ENCODE measurements at regions not wholly inside any gene's neighbourhood (a gene's known extent, or its start where the extent isn't known, plus 50 kb on each side); places are given as distances from the start of the nearest gene placed in this dataset.
"Not testable (repeated sequence)": the region's sequence is repeated elsewhere in the genome, so short reads cannot be mapped to it uniquely, and the experiment has no call there.

DNA sequence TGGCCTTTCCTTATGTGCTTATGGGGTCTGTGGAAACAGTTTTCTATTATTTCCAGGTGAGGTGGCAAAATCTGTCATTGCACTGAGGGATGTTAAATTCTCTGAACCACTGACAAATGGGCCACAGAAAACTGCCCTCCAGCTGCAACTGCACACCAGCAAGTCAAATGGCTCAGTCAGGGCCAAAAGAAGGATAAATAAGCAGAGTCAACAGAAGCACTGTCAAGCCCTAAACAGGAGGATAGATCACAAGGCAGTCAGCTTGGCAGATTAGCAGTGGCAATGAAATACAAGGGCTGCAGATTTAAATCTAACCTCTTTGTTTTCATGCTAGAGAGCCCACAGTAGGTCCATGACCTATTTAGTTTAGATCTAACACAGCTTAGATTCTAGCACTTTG lies 435.6 kb downstream of the ETS1 start:
- no peak for DNase-seq

DNA sequence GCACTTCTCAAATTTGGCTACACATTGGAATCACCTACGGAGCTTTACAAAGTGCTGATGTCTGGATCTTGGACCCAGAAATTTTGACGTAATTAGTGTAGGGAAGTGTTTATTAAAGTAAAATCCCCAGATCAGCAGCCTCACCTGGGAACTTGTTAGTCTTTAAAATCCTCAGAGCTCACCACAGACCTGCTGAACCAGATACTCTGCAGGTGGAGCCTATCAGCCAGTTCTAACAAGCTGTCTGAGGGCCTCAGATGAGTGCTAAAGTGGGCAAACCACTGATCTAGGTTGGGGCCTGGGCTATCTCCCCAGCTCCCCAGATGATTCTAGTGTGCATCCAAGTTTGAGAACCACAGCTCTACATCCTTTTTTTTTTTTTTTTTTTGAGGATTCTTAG lies 436.0 kb downstream of the ETS1 start:
- DNase-seq: no peak

GRCh38 chr11:128148208-128148607 lies 439.1 kb downstream of the ETS1 start:
- DNase-seq: no peak

DNA sequence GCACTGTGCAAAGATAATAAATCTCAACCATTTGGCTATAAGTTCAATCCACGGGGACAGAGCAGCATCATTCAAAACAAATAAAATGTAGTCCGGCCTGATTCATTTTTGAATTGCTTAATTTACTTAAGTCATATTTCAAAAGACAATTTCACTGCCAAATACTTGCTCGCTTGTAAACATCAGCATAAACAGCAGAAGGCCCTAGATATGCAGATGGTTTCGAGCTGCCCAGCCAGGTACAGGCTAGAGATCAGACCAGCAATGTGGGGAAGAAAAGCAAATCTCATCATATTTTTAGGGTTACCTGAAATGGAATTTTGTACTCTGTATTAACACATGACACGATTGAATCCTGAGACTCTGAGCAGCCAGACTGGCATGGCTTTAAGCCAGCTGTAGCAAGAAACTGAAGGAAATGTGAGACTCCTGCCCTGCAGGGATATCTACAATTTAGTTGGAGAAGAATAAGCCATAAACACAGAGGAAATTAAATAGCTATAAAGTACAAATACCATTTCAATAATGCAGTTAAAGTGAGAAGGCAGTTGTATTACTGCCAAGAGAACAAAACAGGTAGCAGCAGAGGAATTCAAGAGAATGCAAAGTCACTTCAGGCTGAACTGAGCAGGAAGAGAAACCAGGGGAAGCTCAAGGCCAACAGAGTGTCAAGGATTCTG lies 440.3 kb downstream of the ETS1 start:
- no peak for DNase-seq

- not testable (repeated sequence) for DNase-seq
These were observed 447.1 kb downstream of the ETS1 start for GRCh38 chr11:128140293-128140692.

GRCh38 chr11:128135451-128135850 lies 451.9 kb downstream of the ETS1 start:
- no peak for DNase-seq

- DNase-seq: no peak
These were observed 453.9 kb downstream of the ETS1 start for GRCh38 chr11:128133501-128133900.

DNA sequence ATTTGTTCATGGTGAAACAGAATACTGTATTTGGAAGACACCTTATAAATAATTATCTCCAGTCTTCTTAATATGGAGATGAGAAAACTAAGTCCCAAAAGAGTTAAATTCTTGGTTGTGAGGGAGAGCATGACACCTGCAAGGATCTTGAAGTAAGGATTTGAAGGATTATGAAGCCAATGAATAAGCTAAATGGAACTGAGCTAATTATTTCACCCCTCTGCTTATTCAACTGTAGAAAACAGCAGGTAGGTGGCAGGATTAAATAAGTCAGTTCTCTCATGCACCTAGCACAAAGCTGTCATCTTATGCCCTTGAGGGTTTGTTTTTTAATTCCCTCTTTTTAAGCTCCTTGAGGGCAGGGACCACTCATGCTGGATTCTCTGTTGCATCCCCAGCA lies 457.3 kb downstream of the ETS1 start:
- no peak for DNase-seq

GRCh38 chr11:128125723-128126122 lies 461.6 kb downstream of the ETS1 start:
- DNase-seq: no peak

- no peak for DNase-seq
These were observed 470.5 kb downstream of the ETS1 start for GRCh38 chr11:128116885-128117284.

GRCh38 chr11:128116447-128116846 lies 470.9 kb downstream of the ETS1 start:
- no peak for DNase-seq

GRCh38 chr11:128105950-128106349 lies 481.4 kb downstream of the ETS1 start:
- no peak for DNase-seq

GRCh38 chr11:128105511-128105910 lies 481.8 kb downstream of the ETS1 start:
- DNase-seq: no peak

DNA sequence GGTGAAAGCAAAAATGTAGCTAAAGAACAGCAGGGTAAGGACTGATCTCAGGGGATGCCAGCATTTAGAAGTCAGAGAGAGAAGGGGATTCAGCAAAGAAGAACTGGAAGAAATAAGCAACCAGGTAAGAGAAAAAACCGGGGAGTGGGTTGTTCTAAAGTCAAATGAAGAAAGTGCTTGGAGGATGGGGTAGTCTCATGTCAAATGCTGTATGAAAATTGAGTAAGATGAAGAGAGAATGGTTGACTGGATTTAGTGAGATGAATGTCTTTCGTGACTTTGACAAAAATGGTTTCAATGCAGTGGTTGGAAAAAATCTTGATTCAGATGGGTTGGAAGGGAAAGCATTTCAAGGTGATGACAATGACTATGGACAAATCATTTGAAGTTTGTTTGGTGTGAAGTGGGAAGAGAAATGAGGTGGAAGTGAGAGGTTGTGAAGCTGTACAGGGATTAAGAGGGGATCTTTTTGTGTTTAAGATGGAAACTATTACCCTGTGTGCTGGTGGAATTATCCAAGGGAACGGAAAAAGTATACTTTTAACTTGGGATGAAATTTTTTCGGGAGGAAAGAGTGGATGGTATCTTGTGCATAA lies 484.0 kb downstream of the ETS1 start:
- no peak for DNase-seq

GRCh38 chr11:128098781-128099180 lies 488.6 kb downstream of the ETS1 start:
- no peak for DNase-seq

DNA sequence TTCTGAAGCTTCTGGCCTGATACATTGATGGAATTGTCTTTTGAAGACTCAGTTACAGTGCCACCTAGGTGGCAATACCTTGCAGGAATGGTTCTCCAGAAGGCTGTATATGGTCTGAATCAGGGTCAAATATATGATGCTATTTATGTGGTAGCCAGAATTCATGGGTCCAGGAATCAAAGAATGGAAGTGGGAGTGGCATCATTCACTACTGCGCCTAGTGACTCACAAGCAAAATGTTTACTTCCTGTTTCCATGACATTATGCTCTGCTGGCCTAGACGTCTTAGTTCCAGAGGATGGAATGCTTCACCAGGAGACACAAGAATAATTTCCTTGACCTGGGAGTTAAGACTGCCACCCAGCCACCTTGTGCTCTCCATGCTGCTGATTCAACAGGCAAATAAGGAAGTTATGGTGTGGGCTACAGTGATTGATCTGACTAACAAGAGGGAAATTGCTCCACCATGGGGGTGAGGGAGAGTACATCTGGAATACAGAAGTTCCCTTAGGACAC lies 491.8 kb downstream of the ETS1 start:
- no peak for DNase-seq

GRCh38 chr11:128093689-128094088 lies 493.7 kb downstream of the ETS1 start:
- no peak for DNase-seq

DNA sequence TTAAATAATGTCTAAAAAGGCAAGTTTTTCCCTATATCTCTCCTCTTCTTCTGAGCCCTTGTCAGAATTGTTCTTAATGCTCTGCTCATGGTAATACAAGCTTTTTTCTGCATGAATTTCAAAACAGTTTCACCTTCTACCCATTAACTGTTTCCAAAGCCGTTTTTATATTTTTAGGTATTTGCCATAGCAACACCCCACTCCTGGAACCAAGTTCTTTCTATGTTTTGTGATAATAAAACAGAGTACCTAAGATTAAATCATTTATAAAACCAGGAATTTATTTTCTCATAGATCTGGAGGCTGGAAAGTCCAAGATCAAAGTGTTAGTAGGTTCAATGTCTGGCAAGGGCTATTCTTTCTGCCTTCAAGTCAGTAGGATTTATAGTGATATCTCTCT lies 497.4 kb downstream of the ETS1 start:
- DNase-seq: no peak

- DNase-seq: peak; percentile 35
These were observed 500.6 kb downstream of the ETS1 start for GRCh38 chr11:128086794-128087193.

DNA sequence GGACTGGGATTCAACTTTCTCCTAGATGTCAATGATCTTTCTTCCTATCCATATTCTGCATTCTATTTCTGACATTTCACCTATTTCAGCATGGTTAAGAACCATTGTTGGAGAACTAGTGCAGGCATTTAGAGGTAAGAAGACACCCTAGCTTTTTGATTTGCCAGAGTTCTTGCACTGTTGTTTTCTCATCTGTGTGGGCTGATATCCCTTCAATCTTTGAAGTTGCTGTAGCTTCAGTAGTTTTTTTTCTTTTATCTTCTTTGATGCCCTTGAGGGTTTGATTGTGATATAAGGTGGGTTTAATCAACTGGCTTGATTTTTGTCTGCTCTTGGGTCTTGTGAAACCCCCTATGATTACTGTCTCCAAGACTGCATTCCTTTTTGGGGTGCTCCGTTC lies 502.1 kb downstream of the ETS1 start:
- DNase-seq: no peak

GRCh38 chr11:128082574-128082973 lies 504.8 kb downstream of the ETS1 start:
- DNase-seq: no peak

DNA sequence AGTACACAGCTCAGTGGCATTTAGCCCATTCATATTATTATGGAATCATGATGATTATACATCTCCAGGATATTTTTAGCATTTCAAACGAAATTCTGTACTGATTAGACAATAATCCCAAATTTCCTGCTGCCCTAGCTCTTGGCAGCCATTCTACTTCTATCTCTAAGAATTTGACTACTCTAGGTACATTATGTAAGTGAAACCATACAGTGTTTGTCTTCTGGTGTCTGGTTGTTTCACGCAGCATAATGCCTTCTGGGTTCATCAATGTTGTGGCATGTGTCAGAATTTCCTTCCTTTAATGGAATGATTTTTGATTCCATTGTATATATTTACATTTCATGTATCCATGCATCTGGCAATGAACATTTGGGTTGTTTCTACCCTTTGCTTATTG lies 517.7 kb downstream of the ETS1 start:
- DNase-seq: no peak

GRCh38 chr11:128067780-128068179 lies 519.6 kb downstream of the ETS1 start:
- DNase-seq: no peak

DNA sequence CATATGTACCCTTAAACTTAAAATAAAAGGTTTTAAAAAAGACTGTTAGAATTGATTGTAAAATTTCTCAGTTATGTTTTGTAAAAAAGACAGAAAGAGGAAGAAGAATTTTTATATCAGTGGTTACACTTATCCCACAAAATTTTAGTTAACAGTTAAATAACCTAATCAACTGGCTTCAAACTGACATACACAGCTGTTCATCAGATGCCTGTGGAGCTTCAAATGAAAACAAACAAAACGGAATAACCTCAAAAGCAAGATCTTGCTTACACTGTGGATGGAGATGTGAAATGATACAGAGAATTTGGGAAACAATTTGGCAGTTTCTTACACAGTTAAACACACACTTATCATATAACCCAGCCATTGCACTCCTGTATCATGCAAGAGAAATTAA lies 521.0 kb downstream of the ETS1 start:
- DNase-seq: no peak

Measured in CD4-positive, alpha-beta T cell treated with Interleukin-17A for 4 hours (primary cell).